ENCODE measurements at regions not wholly inside any gene's neighbourhood (a gene's known extent, or its start where the extent isn't known, plus 50 kb on each side); places are given as distances from the start of the nearest gene placed in this dataset.

GRCh38 chr9:120327322-120327721 lies 252.6 kb downstream of the CDK5RAP2 start:
- TF ChIP-seq CTCF (conservative IDR thresholded peaks at IDR 0.05) = no peak
- no peak for TF ChIP-seq ZFX (IDR thresholded peaks at IDR 0.05)
